ENCODE measurements at regions not wholly inside any gene's neighbourhood (a gene's known extent, or its start where the extent isn't known, plus 50 kb on each side); places are given as distances from the start of the nearest gene placed in this dataset.

GRCh38 chr15:95567686-95568085 lies 762.8 kb upstream of the NR2F2 start:
- H2AFZ ChIP-seq (ENCODE audit: low read length): no peak overlapping the region
- H3K4me3 ChIP-seq (ENCODE audit: low read length): no peak overlapping the region
- no peaks in the 10 kb centered on the region for H3K4me1 ChIP-seq (ENCODE audit: low read length)
- TF ChIP-seq CTCF (IDR thresholded peaks at IDR 0.05; ENCODE audit: low read length) (no peak), EZH2 (optimal IDR thresholded peaks at IDR 0.05; ENCODE audit: low read depth, low read length) (no peak), EZH2phosphoT487 (IDR thresholded peaks at IDR 0.05; ENCODE audit: low read length) (no peak)
- no peaks in the 10 kb centered on the region for H4K20me1 ChIP-seq (ENCODE audit: insufficient read depth, low read length)
- no peaks in the 10 kb centered on the region for H3K9me2 ChIP-seq (replicated peaks; ENCODE audit: insufficient read depth, low read length)
- H3K4me2 ChIP-seq (ENCODE audit: low read depth, low read length): no peak overlapping the region
- DNase-seq: no peak
- no peaks in the 10 kb centered on the region for H3K9me3 ChIP-seq (replicated peaks; ENCODE audit: insufficient read depth, low read length)
- H3K79me2 ChIP-seq (ENCODE audit: low read length): no peaks in the 10 kb centered on the region
- no peak overlapping the region for H3K9ac ChIP-seq (ENCODE audit: low read length)
- H3K36me3 ChIP-seq (replicated peaks; ENCODE audit: insufficient read depth, low read length): no peaks in the 10 kb centered on the region
- H3K27me3 ChIP-seq (replicated peaks; ENCODE audit: insufficient read depth, low read length): no peaks in the 10 kb centered on the region
- H3K27ac ChIP-seq (ENCODE audit: low read length): no peak overlapping the region
- no peaks in the 10 kb centered on the region for H3F3A ChIP-seq (ENCODE audit: insufficient read depth, low read length)

GRCh38 chr15:95574053-95574452 lies 756.4 kb upstream of the NR2F2 start:
- H3K9me2 ChIP-seq (replicated peaks; ENCODE audit: insufficient read depth, low read length): no peaks in the 10 kb centered on the region
- no peak for TF ChIP-seq CTCF (IDR thresholded peaks at IDR 0.05; ENCODE audit: low read length)
- H3K36me3 ChIP-seq (replicated peaks; ENCODE audit: insufficient read depth, low read length): no peaks in the 10 kb centered on the region
- no peak overlapping the region for H3K9ac ChIP-seq (ENCODE audit: low read length)
- no peaks in the 10 kb centered on the region for H3K9me3 ChIP-seq (replicated peaks; ENCODE audit: insufficient read depth, low read length)
- no peaks in the 10 kb centered on the region for H3F3A ChIP-seq (ENCODE audit: insufficient read depth, low read length)
- no peak overlapping the region for H3K4me2 ChIP-seq (ENCODE audit: low read depth, low read length)
- DNase-seq: no peak
- H3K4me1 ChIP-seq (ENCODE audit: low read length): no peaks in the 10 kb centered on the region
- H3K27ac ChIP-seq (ENCODE audit: low read length): no peak overlapping the region
- no peak overlapping the region for H2AFZ ChIP-seq (ENCODE audit: low read length)
- H3K4me3 ChIP-seq (ENCODE audit: low read length): no peak overlapping the region
- H3K27me3 ChIP-seq (replicated peaks; ENCODE audit: insufficient read depth, low read length): no peaks in the 10 kb centered on the region
- H3K79me2 ChIP-seq (ENCODE audit: low read length): no peaks in the 10 kb centered on the region
- H4K20me1 ChIP-seq (ENCODE audit: insufficient read depth, low read length): no peaks in the 10 kb centered on the region

- Histone ChIP-seq H3K9me2 (replicated peaks; ENCODE audit: insufficient read depth, low read length) (no peaks in the 10 kb centered on the region), H4K20me1 (ENCODE audit: insufficient read depth, low read length) (no peaks in the 10 kb centered on the region), H3K36me3 (replicated peaks; ENCODE audit: insufficient read depth, low read length) (no peaks in the 10 kb centered on the region), H3K4me2 (ENCODE audit: low read depth, low read length) (no peak overlapping the region), H3K4me3 (ENCODE audit: low read length) (no peak overlapping the region), H3K9me3 (replicated peaks; ENCODE audit: insufficient read depth, low read length) (no peaks in the 10 kb centered on the region), H2AFZ (ENCODE audit: low read length) (no peak overlapping the region), H3K27me3 (replicated peaks; ENCODE audit: insufficient read depth, low read length) (no peaks in the 10 kb centered on the region), H3F3A (ENCODE audit: insufficient read depth, low read length) (no peaks in the 10 kb centered on the region), H3K9ac (ENCODE audit: low read length) (no peak overlapping the region), H3K79me2 (ENCODE audit: low read length) (no peaks in the 10 kb centered on the region), H3K27ac (ENCODE audit: low read length) (no peak overlapping the region), H3K4me1 (ENCODE audit: low read length) (no peaks in the 10 kb centered on the region)
- no peak for DNase-seq
- TF ChIP-seq EZH2phosphoT487 (IDR thresholded peaks at IDR 0.05; ENCODE audit: low read length): no peak
- no peak for TF ChIP-seq EZH2 (optimal IDR thresholded peaks at IDR 0.05; ENCODE audit: low read depth, low read length)
- TF ChIP-seq CTCF (IDR thresholded peaks at IDR 0.05; ENCODE audit: low read length): no peak
Measured at GRCh38 chr15:95577927-95578326, 752.6 kb upstream of the NR2F2 start.

GRCh38 chr15:95580121-95580520 lies 750.4 kb upstream of the NR2F2 start:
- no peak for DNase-seq
- no peaks in the 10 kb centered on the region for H3K79me2 ChIP-seq (ENCODE audit: low read length)
- no peak overlapping the region for H3K4me3 ChIP-seq (ENCODE audit: low read length)
- H3K9me3 ChIP-seq (replicated peaks; ENCODE audit: insufficient read depth, low read length): no peaks in the 10 kb centered on the region
- H3K4me1 ChIP-seq (ENCODE audit: low read length): no peaks in the 10 kb centered on the region
- H2AFZ ChIP-seq (ENCODE audit: low read length): no peak overlapping the region
- H3K9me2 ChIP-seq (replicated peaks; ENCODE audit: insufficient read depth, low read length): no peaks in the 10 kb centered on the region
- no peak overlapping the region for H3K9ac ChIP-seq (ENCODE audit: low read length)
- H4K20me1 ChIP-seq (ENCODE audit: insufficient read depth, low read length): no peaks in the 10 kb centered on the region
- no peaks in the 10 kb centered on the region for H3K36me3 ChIP-seq (replicated peaks; ENCODE audit: insufficient read depth, low read length)
- no peak for TF ChIP-seq CTCF (IDR thresholded peaks at IDR 0.05; ENCODE audit: low read length)
- no peak for TF ChIP-seq EZH2phosphoT487 (IDR thresholded peaks at IDR 0.05; ENCODE audit: low read length)
- no peak for TF ChIP-seq EZH2 (optimal IDR thresholded peaks at IDR 0.05; ENCODE audit: low read depth, low read length)
- no peak overlapping the region for H3K4me2 ChIP-seq (ENCODE audit: low read depth, low read length)
- H3K27me3 ChIP-seq (replicated peaks; ENCODE audit: insufficient read depth, low read length): no peaks in the 10 kb centered on the region
- no peaks in the 10 kb centered on the region for H3F3A ChIP-seq (ENCODE audit: insufficient read depth, low read length)
- H3K27ac ChIP-seq (ENCODE audit: low read length): no peak overlapping the region

Data from MM.1S (cell line).